ENCODE measurements at regions not wholly inside any gene's neighbourhood (a gene's known extent, or its start where the extent isn't known, plus 50 kb on each side); places are given as distances from the start of the nearest gene placed in this dataset.
A peak's percentile ranks its signal among the peaks of the same experiment; 100 is the strongest.

DNA sequence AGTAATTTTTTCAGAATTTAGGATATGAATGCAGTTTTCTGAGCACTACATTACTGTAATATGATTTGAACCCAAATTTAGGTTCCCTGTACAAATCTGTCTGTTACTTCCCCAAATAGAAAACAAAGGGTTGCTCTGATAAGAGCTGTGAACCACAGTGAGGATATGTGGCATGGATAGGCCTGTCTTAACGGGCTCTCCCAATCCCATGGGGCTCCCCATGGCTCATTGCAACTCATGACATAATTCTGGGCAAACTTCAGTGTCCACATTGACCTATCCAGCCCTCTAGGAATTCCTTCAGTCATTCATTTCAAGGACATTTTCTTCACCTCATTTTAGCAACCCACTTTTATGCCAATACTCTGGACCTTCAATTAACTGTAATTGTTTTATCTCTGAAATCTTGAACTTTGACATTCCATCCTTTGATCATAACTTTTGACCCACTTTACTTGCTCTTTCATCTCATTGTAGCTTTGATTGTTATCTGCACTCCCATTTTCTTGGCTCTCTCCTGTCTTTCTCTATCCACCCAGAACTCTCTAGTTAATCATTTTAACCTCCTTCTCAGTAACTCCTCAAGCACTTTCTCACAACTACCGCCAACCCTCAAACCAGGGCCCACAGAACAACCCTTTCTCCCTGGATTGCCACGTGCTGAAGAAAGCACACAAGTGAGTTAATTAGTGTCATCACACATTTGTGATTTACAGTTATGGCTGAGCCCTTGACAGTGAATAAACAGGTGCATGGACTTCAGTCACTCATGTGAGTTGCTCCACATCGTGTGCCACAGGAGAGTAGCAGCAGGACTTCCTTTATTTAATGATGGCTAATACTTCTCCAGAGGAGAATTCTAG lies 94.9 kb upstream of the AADACL2 start:
- peak; percentile 16 for DNase-seq (ENCODE audit: low read depth)
- no peak for TF ChIP-seq CTCF (IDR thresholded peaks at IDR 0.05; ENCODE audit: insufficient read depth, low read length)
- H3K4me3 ChIP-seq (ENCODE audit: low read depth, low read length) = no peak overlapping the region

DNA sequence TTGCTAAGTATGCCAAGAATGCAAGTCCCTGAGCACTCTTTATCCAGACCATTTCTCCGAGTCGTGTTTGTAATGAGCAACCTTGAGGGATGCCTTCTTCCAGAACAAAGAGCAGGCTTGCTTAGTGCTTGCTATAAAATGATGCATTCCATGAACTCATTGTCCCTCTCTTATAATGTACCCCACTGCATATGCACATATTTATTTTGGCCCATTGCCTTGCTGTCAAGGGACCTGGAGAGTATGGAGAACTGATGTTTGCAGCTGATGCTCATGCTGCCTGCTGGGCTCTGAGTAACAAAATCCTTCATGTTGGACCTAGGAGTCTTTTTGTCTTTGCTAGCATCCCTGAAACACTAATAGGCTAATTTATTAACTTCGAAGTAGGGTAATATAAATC lies 97.8 kb upstream of the AADACL2 start:
- H3K4me3 ChIP-seq (ENCODE audit: low read depth, low read length) = no peak overlapping the region
- DNase-seq (ENCODE audit: low read depth) = no peak
- TF ChIP-seq CTCF (IDR thresholded peaks at IDR 0.05; ENCODE audit: insufficient read depth, low read length) = no peak

DNA sequence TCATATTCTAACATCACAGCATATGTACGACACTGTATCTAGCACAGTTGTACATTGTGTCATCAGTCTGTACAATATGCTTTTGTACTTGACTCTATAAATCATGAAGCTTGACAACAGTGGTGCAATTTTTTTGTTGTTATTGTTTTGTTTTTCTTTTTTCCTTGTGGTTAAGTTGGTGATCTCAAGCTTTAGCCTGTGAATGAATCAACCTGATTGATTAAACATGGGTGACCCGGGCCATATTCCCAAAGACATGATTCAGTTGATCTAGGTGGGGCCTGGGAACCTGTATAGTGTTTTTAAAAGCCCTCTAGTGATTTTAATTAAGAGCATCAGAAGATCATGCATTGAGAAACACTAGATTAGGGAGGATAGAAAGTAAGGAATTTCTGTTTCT lies 101.8 kb upstream of the AADACL2 start:
- no peak for DNase-seq (ENCODE audit: low read depth)
- TF ChIP-seq CTCF (IDR thresholded peaks at IDR 0.05; ENCODE audit: insufficient read depth, low read length) = no peak
- H3K4me3 ChIP-seq (ENCODE audit: low read depth, low read length) = no peak overlapping the region

- peak; percentile 79 for DNase-seq (ENCODE audit: low read depth)
- no peak for TF ChIP-seq CTCF (IDR thresholded peaks at IDR 0.05; ENCODE audit: insufficient read depth, low read length)
- H3K4me3 ChIP-seq (ENCODE audit: low read depth, low read length) = no peak overlapping the region
Measured at GRCh38 chr3:151630938-151631441, 102.7 kb upstream of the AADACL2 start.

- no peak overlapping the region for H3K4me3 ChIP-seq (ENCODE audit: low read depth, low read length)
- no peak for DNase-seq (ENCODE audit: low read depth)
- TF ChIP-seq CTCF (IDR thresholded peaks at IDR 0.05; ENCODE audit: insufficient read depth, low read length) = no peak
Measured at GRCh38 chr3:151630035-151630434, 103.7 kb upstream of the AADACL2 start.

- DNase-seq (ENCODE audit: low read depth) = no peak
- no peak overlapping the region for H3K4me3 ChIP-seq (ENCODE audit: low read depth, low read length)
- TF ChIP-seq CTCF (IDR thresholded peaks at IDR 0.05; ENCODE audit: insufficient read depth, low read length) = no peak
Measured at GRCh38 chr3:151625586-151625985, 108.1 kb upstream of the AADACL2 start.
